Neural cell (in vitro differentiated cells): ENCODE measurements at regions not wholly inside any gene's neighbourhood (a gene's known extent, or its start where the extent isn't known, plus 50 kb on each side); places are given as distances from the start of the nearest gene placed in this dataset.

Experiments used
- H2AFZ ChIP-seq: fragments of 200-600, 300-800 bp; sonication (generic), shearing (Covaris generic); 2 replicates; pipeline ENCODE4 v1.6.0; 2014; ENCODE audit warnings: low read depth, mild to moderate bottlenecking, antibody characterized with exemption, low read length, moderate library complexity
- H3F3A ChIP-seq: fragments of 200-600 bp; shearing (Covaris generic); 2 replicates; pipeline ENCODE4 v1.6.1; 2016; ENCODE audit warnings: mild to moderate bottlenecking, moderate library complexity, mixed read lengths, antibody characterized with exemption, low read length; ENCODE audit not compliant: insufficient read depth, poor library complexity, severe bottlenecking
- H3K27ac ChIP-seq: fragments of 200-600, 300-800 bp; sonication (generic), shearing (Covaris generic); 2 replicates; pipeline ENCODE4 v1.5.1; 2014; ENCODE audit warnings: mild to moderate bottlenecking, low read length, moderate library complexity
- H3K27me3 ChIP-seq: fragments of 300-800, 200-600 bp; sonication (generic), shearing (Covaris generic); 2 replicates; pipeline ENCODE4 v1.6.0; 2014; ENCODE audit warnings: mild to moderate bottlenecking, low read depth, low read length, moderate library complexity; ENCODE audit not compliant: insufficient read depth
- H3K36me3 ChIP-seq: fragments of 300-800, 200-600 bp; sonication (generic), shearing (Covaris generic); 2 replicates; pipeline ENCODE4 v1.5.1; 2014; ENCODE audit warnings: mild to moderate bottlenecking, antibody characterized with exemption, low read length, moderate library complexity; ENCODE audit not compliant: insufficient read depth
- H3K4me2 ChIP-seq: fragments of 300-800, 200-600 bp; sonication (generic), shearing (Covaris generic); 2 replicates; pipeline ENCODE4 v1.6.0; 2014; ENCODE audit warnings: mild to moderate bottlenecking, low read length
- H3K4me3 ChIP-seq: fragments of 300-800, 200-600 bp; sonication (generic), shearing (Covaris generic); 2 replicates; pipeline ENCODE4 v1.5.1; 2014; ENCODE audit warnings: mild to moderate bottlenecking, low read length, moderate library complexity
- H3K79me2 ChIP-seq: fragments of 200-600 bp; shearing (Covaris generic); replicated peaks from 2 replicates; pipeline ENCODE4 v1.6.0; 2014; ENCODE audit warnings: mild to moderate bottlenecking, low read length, moderate library complexity; ENCODE audit not compliant: insufficient read depth
- H3K9ac ChIP-seq: fragments of 300-800, 200-600 bp; sonication (generic), shearing (Covaris generic); 2 replicates; pipeline ENCODE4 v1.6.1; 2016; ENCODE audit warnings: mild to moderate bottlenecking, low read length, mixed read lengths
- H3K9me2 ChIP-seq: fragments of 200-600 bp; shearing (Covaris generic); 2 replicates; pipeline ENCODE4 v1.6.1; 2016; ENCODE audit warnings: mild to moderate bottlenecking, low read length, mixed read lengths; ENCODE audit not compliant: insufficient read depth
- H3K9me3 ChIP-seq: fragments of 200-600, 300-800 bp; sonication (generic), shearing (Covaris generic); 2 replicates; pipeline ENCODE4 v1.6.1; 2016; ENCODE audit warnings: mild to moderate bottlenecking, mixed run types, low read length, moderate library complexity, mixed read lengths
- H4K20me1 ChIP-seq: fragments of 200-600 bp; shearing (Covaris generic); 2 replicates; pipeline ENCODE4 v1.6.1; 2016; ENCODE audit warnings: mild to moderate bottlenecking, mixed run types; ENCODE audit not compliant: insufficient read depth
- EP300 ChIP-seq: fragments of 450-650 bp; conservative IDR thresholded peaks from 2 replicates; pipeline ENCODE4 v1.6.1; 2014; ENCODE audit warnings: antibody characterized with exemption, mild to moderate bottlenecking, moderate library complexity; ENCODE audit not compliant: poor library complexity, severe bottlenecking
- EZH2 ChIP-seq: fragments of 200-600, 300-800 bp; shearing (Covaris generic), sonication (generic); IDR thresholded peaks from 2 replicates; pipeline ENCODE4 v1.6.1; 2014; ENCODE audit warnings: antibody characterized with exemption, low read length, borderline replicate concordance, mild to moderate bottlenecking; ENCODE audit not compliant: insufficient read depth, poor library complexity, severe bottlenecking
- MXI1 ChIP-seq: fragments of 450-650 bp; conservative IDR thresholded peaks from 2 replicates; pipeline ENCODE4 v1.6.1; 2014; ENCODE audit warnings: antibody characterized with exemption, mild to moderate bottlenecking; ENCODE audit not compliant: poor library complexity, severe bottlenecking
- POLR2AphosphoS5 ChIP-seq: IDR thresholded peaks from 2 replicates; pipeline ENCODE4 v1.6.1; 2012
- RAD21 ChIP-seq: fragments of 450-650 bp; conservative IDR thresholded peaks from 2 replicates; pipeline ENCODE4 v1.6.1; 2014; ENCODE audit warnings: antibody characterized with exemption, mild to moderate bottlenecking, moderate library complexity
- SMC3 ChIP-seq: fragments of 450-650 bp; conservative IDR thresholded peaks from 2 replicates; pipeline ENCODE4 v1.6.1; 2014; ENCODE audit warnings: antibody characterized with exemption, mild to moderate bottlenecking, moderate library complexity; ENCODE audit not compliant: poor library complexity
- TAF1 ChIP-seq: IDR thresholded peaks from 2 replicates; pipeline ENCODE4 v1.6.1; 2012; ENCODE audit warnings: low read depth
- TF ChIP-seq, protein P1 (sequence below): fragments of 450-650 bp; IDR thresholded peaks from 2 replicates; pipeline ENCODE4 v1.5.1; 2014; ENCODE audit warnings: antibody characterized with exemption, mild to moderate bottlenecking, moderate library complexity; ENCODE audit not compliant: poor library complexity, severe bottlenecking
- TF ChIP-seq, protein P2 (sequence below): IDR thresholded peaks from 2 replicates; pipeline ENCODE4 v1.6.1; 2012; ENCODE audit warnings: borderline replicate concordance

DNA sequence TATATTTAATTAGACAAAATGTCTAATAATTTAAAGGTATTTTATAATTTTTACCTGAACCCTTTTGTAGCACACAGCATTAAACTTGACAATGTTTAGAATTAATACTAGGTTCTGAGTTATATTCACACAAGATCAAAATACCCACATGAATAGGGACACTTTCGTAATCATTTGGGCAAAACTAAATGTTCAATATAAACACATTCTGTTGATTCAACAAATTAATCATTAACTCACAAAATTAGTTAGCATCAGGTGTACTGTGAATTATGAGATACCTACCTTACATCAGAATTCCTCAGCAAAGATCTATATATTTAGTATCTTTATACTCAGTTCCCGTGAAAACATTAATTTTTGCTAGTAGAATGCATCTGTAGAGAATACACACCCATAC, 481.5 kb upstream of the MANEA start:
- no peak overlapping the region for H3K27ac ChIP-seq
- no peak overlapping the region for H3K9ac ChIP-seq
- no peak overlapping the region for H3K4me3 ChIP-seq
- no peaks in the 10 kb centered on the region for H3K36me3 ChIP-seq
- no peaks in the 10 kb centered on the region for H3F3A ChIP-seq
- no peaks in the 10 kb centered on the region for H4K20me1 ChIP-seq
- no peaks in the 10 kb centered on the region for H3K79me2 ChIP-seq
- no peaks in the 10 kb centered on the region for H3K9me3 ChIP-seq
- H3K27me3 ChIP-seq = no peaks in the 10 kb centered on the region
- H2AFZ ChIP-seq = no peak overlapping the region
- H3K4me2 ChIP-seq = no peak overlapping the region
- H3K9me2 ChIP-seq = no peaks in the 10 kb centered on the region
- TF ChIP-seq RAD21 (no peak), SMC3 (no peak), EZH2 (no peak), MXI1 (no peak), POLR2AphosphoS5 (no peak)
- TF ChIP-seq, protein P1, sequence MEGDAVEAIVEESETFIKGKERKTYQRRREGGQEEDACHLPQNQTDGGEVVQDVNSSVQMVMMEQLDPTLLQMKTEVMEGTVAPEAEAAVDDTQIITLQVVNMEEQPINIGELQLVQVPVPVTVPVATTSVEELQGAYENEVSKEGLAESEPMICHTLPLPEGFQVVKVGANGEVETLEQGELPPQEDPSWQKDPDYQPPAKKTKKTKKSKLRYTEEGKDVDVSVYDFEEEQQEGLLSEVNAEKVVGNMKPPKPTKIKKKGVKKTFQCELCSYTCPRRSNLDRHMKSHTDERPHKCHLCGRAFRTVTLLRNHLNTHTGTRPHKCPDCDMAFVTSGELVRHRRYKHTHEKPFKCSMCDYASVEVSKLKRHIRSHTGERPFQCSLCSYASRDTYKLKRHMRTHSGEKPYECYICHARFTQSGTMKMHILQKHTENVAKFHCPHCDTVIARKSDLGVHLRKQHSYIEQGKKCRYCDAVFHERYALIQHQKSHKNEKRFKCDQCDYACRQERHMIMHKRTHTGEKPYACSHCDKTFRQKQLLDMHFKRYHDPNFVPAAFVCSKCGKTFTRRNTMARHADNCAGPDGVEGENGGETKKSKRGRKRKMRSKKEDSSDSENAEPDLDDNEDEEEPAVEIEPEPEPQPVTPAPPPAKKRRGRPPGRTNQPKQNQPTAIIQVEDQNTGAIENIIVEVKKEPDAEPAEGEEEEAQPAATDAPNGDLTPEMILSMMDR = no peak
- TF ChIP-seq, protein P2, sequence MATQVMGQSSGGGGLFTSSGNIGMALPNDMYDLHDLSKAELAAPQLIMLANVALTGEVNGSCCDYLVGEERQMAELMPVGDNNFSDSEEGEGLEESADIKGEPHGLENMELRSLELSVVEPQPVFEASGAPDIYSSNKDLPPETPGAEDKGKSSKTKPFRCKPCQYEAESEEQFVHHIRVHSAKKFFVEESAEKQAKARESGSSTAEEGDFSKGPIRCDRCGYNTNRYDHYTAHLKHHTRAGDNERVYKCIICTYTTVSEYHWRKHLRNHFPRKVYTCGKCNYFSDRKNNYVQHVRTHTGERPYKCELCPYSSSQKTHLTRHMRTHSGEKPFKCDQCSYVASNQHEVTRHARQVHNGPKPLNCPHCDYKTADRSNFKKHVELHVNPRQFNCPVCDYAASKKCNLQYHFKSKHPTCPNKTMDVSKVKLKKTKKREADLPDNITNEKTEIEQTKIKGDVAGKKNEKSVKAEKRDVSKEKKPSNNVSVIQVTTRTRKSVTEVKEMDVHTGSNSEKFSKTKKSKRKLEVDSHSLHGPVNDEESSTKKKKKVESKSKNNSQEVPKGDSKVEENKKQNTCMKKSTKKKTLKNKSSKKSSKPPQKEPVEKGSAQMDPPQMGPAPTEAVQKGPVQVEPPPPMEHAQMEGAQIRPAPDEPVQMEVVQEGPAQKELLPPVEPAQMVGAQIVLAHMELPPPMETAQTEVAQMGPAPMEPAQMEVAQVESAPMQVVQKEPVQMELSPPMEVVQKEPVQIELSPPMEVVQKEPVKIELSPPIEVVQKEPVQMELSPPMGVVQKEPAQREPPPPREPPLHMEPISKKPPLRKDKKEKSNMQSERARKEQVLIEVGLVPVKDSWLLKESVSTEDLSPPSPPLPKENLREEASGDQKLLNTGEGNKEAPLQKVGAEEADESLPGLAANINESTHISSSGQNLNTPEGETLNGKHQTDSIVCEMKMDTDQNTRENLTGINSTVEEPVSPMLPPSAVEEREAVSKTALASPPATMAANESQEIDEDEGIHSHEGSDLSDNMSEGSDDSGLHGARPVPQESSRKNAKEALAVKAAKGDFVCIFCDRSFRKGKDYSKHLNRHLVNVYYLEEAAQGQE = no peak

DNA sequence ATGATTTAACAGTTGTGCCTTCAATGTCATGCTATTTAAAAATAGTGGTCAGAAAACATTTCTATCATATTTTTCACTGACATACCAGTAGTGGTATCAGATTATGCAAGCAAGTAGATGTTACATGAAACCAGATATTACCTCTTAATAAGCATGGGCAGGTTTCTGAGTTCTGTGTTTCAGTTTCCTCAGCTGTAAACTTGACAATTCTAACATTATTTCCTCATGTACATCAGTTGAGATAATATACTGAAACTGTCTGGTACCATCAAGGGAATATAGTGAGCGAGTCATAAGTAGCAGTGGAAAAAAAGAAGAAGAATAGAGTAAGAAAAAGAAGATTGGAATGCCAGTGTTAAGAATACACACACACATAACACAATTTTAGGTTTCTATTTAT, 477.9 kb upstream of the MANEA start:
- Histone ChIP-seq H3K36me3 (no peaks in the 10 kb centered on the region), H3F3A (no peaks in the 10 kb centered on the region), H4K20me1 (no peaks in the 10 kb centered on the region), H3K9me2 (no peaks in the 10 kb centered on the region), H3K27me3 (no peaks in the 10 kb centered on the region), H3K4me2 (no peak overlapping the region), H3K79me2 (no peaks in the 10 kb centered on the region), H3K9ac (no peak overlapping the region), H3K27ac (no peak overlapping the region), H3K4me3 (no peak overlapping the region), H3K9me3 (no peaks in the 10 kb centered on the region), H2AFZ (no peak overlapping the region)
- TF ChIP-seq, protein P2 = no peak
- TF ChIP-seq EZH2 (no peak), RAD21 (no peak), TAF1 (no peak), EP300 (no peak), POLR2AphosphoS5 (no peak), MXI1 (no peak), SMC3 (no peak)
- TF ChIP-seq, protein P1 = no peak
